Activated T-helper 17 cell treated with anti-CD3 and anti-CD28 coated beads, Interleukin-2, amount 50 U/mL, for 72 hours (primary cell): ENCODE measurements at regions not wholly inside any gene's neighbourhood (a gene's known extent, or its start where the extent isn't known, plus 50 kb on each side); places are given as distances from the start of the nearest gene placed in this dataset.
"Not testable (repeated sequence)": the region's sequence is repeated elsewhere in the genome, so short reads cannot be mapped to it uniquely, and the experiment has no call there.

Experiments used
- ATAC-seq: fragments of 150-1000 bp; cut with Tn5 transposase; replicated peaks from 2 replicates; pipeline ENCODE4 v1.10.0; 2021; ENCODE audit warnings: mild to moderate bottlenecking, moderate library complexity
- H3K27ac Mint-ChIP-seq: one replicate; pipeline ENCODE4 v1.8.0; 2022; ENCODE audit warnings: mixed read lengths
- H3K27me3 Mint-ChIP-seq: one replicate; pipeline ENCODE4 v1.8.0; 2022; ENCODE audit warnings: mixed read lengths
- H3K36me3 Mint-ChIP-seq: one replicate; pipeline ENCODE4 v1.8.0; 2022; ENCODE audit warnings: low read depth, mild to moderate bottlenecking, mixed read lengths
- H3K4me1 Mint-ChIP-seq: one replicate; pipeline ENCODE4 v1.8.0; 2022; ENCODE audit warnings: mixed read lengths
- H3K4me3 Mint-ChIP-seq: one replicate; pipeline ENCODE4 v1.8.0; 2022; ENCODE audit warnings: mild to moderate bottlenecking, mixed read lengths
- H3K9me3 Mint-ChIP-seq: one replicate; pipeline ENCODE4 v1.8.0; 2022; ENCODE audit warnings: mixed read lengths

DNA sequence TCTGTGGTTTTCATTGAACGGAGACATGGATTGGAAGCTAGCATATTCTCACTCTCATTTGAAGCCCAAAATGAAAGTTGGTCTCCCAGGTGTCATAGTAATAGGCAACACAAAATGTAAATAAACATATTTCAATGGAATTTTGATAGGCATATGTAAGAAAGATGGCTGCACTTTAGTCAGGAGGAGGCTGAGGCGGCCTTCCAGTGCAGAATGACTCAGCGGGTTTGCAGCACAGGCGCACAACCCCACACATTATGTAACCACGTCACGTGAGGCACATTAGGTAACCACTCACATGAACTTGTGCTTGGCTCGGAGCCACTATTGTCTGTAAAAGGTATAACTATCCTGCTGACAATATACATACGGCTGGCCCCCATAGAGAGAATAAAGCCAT is 381.7 kb downstream of the GPAT3 start:
- H3K9me3 Mint-ChIP-seq, result no peaks in the 10 kb centered on the region
- ATAC-seq, result no peak
- H3K27ac Mint-ChIP-seq, result no peak overlapping the region
- H3K36me3 Mint-ChIP-seq, result no peaks in the 10 kb centered on the region
- no peaks in the 10 kb centered on the region for H3K4me1 Mint-ChIP-seq
- H3K27me3 Mint-ChIP-seq, result peaks cover 5% of the 10 kb centered on the region
- no peak overlapping the region for H3K4me3 Mint-ChIP-seq

DNA sequence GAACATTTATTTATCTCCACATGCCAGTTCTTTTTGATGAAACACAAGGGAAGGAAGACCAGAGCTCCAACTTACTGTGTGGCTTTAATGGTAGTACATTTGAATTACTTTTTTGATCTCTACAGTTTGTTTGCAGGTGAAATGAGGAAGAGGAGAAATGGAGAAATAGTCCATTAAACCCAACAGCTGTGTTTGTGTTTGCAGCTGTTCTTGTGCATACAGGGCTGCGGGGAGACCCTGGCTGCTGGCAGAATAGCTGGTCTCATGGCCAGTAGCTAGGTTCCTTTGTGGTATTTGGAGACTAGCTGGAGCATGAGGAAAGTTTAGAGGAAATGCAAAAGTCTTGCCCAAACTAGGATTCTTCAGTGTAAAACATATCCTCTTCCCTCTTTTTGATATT is 374.8 kb downstream of the GPAT3 start:
- Mint-ChIP-seq H3K4me1 (no peaks in the 10 kb centered on the region), H3K9me3 (no peaks in the 10 kb centered on the region), H3K27ac (no peak overlapping the region), H3K4me3 (no peak overlapping the region), H3K36me3 (no peaks in the 10 kb centered on the region), H3K27me3 (peaks cover 8% of the 10 kb centered on the region)
- ATAC-seq, result no peak

DNA sequence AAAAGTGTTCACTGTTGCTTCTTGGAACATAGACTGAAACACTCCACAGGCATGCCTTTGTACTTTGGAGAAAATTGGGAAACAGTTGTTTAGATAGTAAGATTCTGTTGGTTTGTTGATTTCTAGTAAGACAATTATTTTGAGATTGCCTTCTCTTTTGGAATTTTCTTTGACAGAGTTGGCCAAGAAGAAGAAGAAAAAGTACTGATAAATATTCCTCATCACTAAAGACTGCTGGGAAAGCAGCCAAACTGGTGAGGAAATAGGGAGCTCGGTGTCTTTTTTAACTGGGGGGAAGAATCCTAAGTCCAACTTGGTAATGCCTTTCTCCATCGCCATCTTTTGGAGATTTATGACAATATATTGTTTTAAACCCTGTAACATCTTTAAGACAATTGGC is 370.7 kb downstream of the GPAT3 start:
- no peak for ATAC-seq
- Mint-ChIP-seq H3K4me3 (no peak overlapping the region), H3K9me3 (no peaks in the 10 kb centered on the region), H3K27ac (no peak overlapping the region), H3K36me3 (no peaks in the 10 kb centered on the region), H3K27me3 (peaks cover 8% of the 10 kb centered on the region), H3K4me1 (no peaks in the 10 kb centered on the region)

DNA sequence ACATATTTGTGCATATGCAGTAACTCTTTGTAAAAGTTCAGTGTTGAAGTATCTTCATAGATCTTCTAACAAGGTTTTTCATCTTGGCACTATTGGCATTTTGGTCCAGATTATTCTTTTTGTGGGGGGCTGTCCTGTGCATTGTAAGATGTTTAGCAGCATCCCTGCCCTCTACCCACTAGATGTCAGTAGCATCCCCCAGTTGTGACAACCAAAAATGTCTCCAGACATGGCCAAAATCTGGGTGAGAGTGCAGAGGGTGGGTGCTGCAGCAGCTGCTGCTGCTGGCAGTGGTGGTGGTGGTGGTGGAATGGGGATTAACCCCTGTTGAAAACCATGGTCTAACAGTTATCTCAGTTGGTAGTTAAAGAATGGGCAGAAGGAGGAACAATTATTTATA is 370.0 kb downstream of the GPAT3 start:
- no peaks in the 10 kb centered on the region for H3K4me1 Mint-ChIP-seq
- no peak overlapping the region for H3K27ac Mint-ChIP-seq
- no peak overlapping the region for H3K4me3 Mint-ChIP-seq
- H3K36me3 Mint-ChIP-seq, result no peaks in the 10 kb centered on the region
- no peak for ATAC-seq
- no peaks in the 10 kb centered on the region for H3K9me3 Mint-ChIP-seq
- peaks cover 8% of the 10 kb centered on the region for H3K27me3 Mint-ChIP-seq

DNA sequence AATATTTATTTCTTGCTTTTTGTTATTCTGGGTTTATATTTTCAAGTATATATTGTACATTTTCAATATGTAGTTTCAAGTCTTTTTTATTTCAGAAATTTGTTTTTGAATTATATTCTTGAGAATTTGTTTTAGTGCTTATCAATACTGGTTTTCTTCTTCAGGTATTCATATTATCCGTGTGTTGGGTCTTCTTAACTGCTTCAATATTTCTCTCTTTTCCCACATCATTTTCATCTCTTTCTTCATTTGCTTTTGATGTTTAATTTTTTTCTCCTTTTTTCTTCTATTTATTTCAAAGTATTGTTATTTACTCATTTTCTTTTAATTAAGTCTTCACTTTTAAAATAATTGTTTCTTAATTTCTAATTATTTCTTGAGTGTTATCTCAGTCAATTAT is 367.8 kb downstream of the GPAT3 start:
- H3K27me3 Mint-ChIP-seq, H3K27ac Mint-ChIP-seq, H3K36me3 Mint-ChIP-seq, H3K4me1 Mint-ChIP-seq, H3K4me3 Mint-ChIP-seq, ATAC-seq, H3K9me3 Mint-ChIP-seq: not testable (repeated sequence)

DNA sequence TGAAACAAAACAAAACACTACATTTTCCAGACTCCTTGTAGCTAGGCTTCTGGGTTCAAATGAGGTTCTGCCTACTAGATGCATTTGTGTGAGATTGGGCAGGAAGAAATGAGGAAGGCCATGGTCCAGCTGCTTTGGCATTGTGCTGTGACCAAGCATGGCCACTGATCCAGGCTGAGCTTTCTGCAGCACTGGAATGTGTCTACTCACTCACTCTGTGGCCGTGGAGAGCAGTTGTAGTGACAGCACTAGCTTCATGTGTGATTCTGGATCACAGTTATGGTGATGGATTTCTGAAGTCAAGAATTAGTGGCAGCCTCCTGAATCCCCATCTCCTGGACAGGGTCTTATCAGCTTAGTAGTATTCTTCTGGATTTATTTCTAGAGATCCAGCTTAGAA is 358.9 kb downstream of the GPAT3 start:
- no peak for ATAC-seq
- no peak overlapping the region for H3K27ac Mint-ChIP-seq
- no peaks in the 10 kb centered on the region for H3K9me3 Mint-ChIP-seq

DNA sequence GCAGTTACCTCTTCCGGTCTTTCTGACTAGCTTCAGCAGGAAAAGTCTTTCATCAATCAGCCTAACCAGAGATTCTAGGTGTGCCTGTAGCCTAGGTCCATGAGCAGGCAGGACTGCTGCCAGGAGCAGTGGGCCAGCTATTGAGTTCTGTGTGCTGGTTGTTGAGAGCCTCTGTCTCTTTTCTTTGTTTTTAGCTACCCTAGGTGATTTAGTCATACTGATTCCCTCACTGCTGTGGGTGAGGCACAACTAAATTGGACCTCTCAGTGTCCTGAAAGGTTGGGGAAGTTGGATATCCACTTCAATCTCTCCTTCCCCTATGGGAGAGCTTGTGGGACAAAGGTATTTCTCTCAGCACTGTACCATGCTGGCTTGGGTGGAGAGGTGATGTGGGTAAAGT is 354.9 kb downstream of the GPAT3 start:
- H3K4me3 Mint-ChIP-seq, result no peak overlapping the region
- H3K9me3 Mint-ChIP-seq, result no peaks in the 10 kb centered on the region
- ATAC-seq, result no peak
- H3K4me1 Mint-ChIP-seq, result no peaks in the 10 kb centered on the region
- H3K27ac Mint-ChIP-seq, result no peak overlapping the region
- peaks cover 11% of the 10 kb centered on the region for H3K27me3 Mint-ChIP-seq
- H3K36me3 Mint-ChIP-seq, result no peaks in the 10 kb centered on the region

More for the DNA sequence above, 358.9 kb downstream of the GPAT3 start:
- Mint-ChIP-seq H3K36me3 (no peaks in the 10 kb centered on the region), H3K27me3 (peaks cover 16% of the 10 kb centered on the region), H3K4me1 (no peaks in the 10 kb centered on the region), H3K4me3 (no peak overlapping the region)

DNA sequence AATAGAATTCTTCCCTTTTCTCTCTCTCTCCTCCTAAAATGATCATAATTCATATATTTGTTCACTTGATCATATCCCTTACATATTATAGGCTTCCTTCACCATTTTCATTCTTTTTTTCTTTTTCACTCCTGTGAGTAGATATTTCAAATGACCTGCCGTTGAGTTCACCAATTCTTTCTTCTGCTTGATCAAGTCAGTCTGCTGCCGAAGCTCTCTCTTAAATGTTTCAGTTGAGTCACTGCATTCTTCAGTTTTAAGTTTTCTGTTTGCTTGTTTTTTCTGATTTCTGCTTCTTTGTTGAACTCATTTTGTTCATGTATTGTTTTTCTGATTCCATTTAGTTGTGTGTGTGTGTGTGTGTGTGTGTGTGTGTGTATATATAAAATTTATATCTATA is 354.3 kb downstream of the GPAT3 start:
- ATAC-seq, result no peak
- Mint-ChIP-seq H3K27me3 (peaks cover 11% of the 10 kb centered on the region), H3K27ac (no peak overlapping the region), H3K36me3 (no peaks in the 10 kb centered on the region), H3K9me3 (no peaks in the 10 kb centered on the region), H3K4me1 (no peaks in the 10 kb centered on the region), H3K4me3 (no peak overlapping the region)

DNA sequence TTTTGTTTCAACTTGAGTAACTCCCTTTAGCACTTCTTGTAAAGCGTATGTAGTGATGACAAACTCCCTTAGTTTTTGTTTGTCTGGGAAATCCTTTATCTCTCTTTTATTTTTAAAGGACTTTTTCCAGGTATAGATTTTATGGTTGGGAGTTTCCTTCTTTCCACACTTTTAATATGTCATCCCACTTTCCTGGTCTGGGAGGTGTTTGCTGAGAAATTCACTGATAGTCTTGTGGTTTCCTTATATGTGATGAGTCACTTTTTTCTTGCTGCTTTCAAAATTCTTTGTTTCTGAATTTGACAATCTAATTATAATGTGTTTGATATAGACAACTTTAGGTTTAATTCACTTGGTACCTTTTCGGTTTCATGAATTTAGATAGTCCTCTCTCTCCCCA is 353.9 kb downstream of the GPAT3 start:
- ATAC-seq, result no peak
- Mint-ChIP-seq H3K36me3 (no peaks in the 10 kb centered on the region), H3K4me3 (no peak overlapping the region), H3K27ac (no peak overlapping the region), H3K27me3 (peaks cover 11% of the 10 kb centered on the region), H3K9me3 (no peaks in the 10 kb centered on the region), H3K4me1 (no peaks in the 10 kb centered on the region)

DNA sequence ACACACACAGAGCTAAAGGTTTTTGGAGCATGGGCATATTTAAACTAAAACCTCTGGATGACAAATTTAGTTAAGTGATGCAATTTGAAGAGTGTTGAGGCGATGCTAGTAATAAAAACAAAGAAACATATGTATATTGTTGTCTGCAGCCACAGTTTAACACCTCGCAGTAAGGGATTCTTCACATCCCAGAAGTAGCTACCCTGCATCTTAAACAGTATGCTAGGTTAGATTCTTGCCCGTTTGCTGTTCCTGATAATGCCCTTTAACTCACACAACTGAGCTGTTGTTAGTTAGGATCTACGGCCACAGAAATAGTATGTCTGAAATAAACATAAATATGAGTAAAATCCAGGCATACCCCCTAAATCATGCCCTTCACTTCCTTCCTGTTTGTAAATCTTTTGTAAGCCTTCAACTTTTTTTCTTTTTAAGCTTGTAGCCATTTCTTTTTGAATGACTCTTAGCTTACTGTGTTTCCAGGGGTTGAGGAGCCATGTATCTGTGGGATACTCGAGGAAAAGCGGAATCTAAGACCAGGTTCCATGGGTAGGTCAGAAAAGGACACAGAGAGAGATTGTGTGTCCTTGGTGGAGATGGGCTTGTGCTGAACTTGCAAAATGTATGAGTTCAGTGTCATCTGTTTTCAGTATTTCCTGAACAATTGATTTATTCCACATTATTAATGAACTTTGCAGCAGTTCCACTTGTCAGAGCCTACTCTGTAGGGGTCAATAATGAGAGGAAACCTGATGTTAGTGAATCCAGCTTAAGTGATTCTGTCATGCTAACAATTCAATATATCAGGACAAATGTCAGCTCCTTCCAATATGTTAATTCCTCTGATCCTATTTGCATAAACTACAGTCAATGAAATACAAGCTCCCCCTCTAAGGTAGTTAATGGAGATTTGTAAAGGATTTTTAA is 349.6 kb downstream of the GPAT3 start:
- Mint-ChIP-seq H3K4me3 (no peak overlapping the region), H3K27ac (no peak overlapping the region), H3K9me3 (no peaks in the 10 kb centered on the region), H3K4me1 (no peaks in the 10 kb centered on the region), H3K27me3 (no peaks in the 10 kb centered on the region), H3K36me3 (no peaks in the 10 kb centered on the region)
- no peak for ATAC-seq

DNA sequence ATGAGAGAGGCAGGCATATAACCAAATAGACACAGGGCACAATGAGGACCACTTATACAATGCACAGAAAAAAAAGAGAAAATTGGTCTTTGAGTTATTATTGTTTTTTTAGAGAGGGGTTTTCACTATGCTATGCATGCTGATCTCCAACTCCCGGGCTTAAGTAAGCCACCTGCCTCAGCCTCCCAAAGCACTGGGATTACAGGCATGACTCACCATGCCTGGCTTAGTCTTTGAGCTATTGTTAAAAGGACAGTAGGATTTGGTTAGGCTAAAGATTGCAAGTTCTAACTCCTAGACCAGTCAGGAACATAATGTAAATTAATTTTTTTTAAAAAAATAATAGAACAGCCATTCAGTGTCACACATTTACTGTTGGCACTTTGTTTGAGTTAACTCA is 340.1 kb downstream of the GPAT3 start:
- Mint-ChIP-seq H3K4me1 (no peaks in the 10 kb centered on the region), H3K9me3 (no peaks in the 10 kb centered on the region), H3K27me3 (no peaks in the 10 kb centered on the region), H3K27ac (no peak overlapping the region), H3K36me3 (no peaks in the 10 kb centered on the region), H3K4me3 (no peak overlapping the region)
- no peak for ATAC-seq

DNA sequence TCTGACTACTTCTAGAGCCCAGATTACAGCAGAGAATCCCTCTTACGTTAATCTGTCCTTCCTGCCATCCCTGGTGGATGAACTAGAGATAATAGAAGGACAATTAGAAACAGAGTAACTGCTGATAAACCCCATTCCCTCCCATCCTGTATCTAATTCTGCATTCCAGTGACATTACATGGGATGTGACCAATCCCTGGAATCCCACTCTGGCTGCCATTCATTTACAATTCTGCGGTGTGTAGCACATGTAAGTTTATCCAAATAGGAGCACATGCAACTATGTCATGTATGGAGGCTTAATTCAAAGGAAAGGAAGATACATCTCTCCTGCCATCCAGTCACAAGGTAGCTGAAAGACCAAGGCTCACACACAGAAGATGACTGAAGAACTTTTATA is 339.5 kb downstream of the GPAT3 start:
- no peak overlapping the region for H3K27ac Mint-ChIP-seq
- H3K4me3 Mint-ChIP-seq, result no peak overlapping the region
- ATAC-seq, result no peak
- H3K36me3 Mint-ChIP-seq, result no peaks in the 10 kb centered on the region
- no peaks in the 10 kb centered on the region for H3K27me3 Mint-ChIP-seq
- H3K4me1 Mint-ChIP-seq, result no peaks in the 10 kb centered on the region
- H3K9me3 Mint-ChIP-seq, result no peaks in the 10 kb centered on the region

DNA sequence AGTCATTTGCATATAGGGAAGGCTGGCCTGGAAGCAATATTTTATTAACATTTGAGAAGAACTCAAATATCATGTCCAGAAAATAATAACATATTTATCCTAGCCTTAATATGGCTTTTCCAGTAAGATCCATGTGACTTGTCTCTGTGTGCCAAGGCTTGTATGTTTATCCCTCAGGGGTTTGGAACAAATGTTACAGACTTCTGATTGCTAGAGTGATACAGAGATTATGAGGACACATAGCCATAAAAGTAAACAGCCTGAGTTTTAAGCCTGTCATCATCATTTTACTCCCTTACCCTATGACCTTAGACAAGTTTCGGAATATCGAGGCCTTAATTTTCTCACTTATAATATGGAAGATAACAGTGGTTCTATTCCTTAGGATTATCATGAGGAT is 338.1 kb downstream of the GPAT3 start:
- Mint-ChIP-seq H3K36me3 (no peaks in the 10 kb centered on the region), H3K9me3 (no peaks in the 10 kb centered on the region), H3K4me1 (no peaks in the 10 kb centered on the region), H3K4me3 (no peak overlapping the region), H3K27ac (no peak overlapping the region), H3K27me3 (no peaks in the 10 kb centered on the region)
- no peak for ATAC-seq

DNA sequence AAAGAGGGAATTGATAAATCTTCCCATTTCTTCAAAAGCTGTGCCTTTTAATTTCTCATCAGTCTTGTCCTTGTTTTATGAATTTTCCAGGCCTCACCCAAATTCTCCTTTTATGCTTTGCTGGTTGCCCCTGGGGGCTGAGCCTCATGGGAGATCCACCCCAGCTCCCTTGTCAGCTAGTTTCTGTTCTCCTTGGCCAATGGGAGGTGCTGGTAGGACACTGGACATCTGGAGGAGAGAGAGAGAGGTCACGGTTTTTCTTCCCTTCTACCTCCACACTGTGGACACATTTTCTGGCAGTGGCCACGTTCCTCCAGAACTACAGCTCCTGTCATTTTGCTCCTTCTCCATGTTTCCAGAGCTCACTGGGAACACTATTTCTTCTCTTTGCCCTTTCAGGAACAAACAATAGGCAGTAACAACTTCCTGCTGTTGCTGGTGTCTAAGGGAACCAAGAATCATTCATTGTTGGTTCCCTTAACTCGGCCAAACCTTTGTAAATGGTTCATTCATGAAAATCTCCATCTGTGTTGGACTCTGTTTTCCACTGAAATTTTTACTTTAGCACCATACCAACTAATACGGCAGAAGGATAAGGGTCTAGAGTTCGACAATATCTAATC is 334.5 kb downstream of the GPAT3 start:
- no peaks in the 10 kb centered on the region for H3K9me3 Mint-ChIP-seq
- H3K4me3 Mint-ChIP-seq, result no peak overlapping the region
- no peak overlapping the region for H3K27ac Mint-ChIP-seq
- ATAC-seq, result no peak
- no peaks in the 10 kb centered on the region for H3K36me3 Mint-ChIP-seq
- no peaks in the 10 kb centered on the region for H3K4me1 Mint-ChIP-seq
- no peaks in the 10 kb centered on the region for H3K27me3 Mint-ChIP-seq

DNA sequence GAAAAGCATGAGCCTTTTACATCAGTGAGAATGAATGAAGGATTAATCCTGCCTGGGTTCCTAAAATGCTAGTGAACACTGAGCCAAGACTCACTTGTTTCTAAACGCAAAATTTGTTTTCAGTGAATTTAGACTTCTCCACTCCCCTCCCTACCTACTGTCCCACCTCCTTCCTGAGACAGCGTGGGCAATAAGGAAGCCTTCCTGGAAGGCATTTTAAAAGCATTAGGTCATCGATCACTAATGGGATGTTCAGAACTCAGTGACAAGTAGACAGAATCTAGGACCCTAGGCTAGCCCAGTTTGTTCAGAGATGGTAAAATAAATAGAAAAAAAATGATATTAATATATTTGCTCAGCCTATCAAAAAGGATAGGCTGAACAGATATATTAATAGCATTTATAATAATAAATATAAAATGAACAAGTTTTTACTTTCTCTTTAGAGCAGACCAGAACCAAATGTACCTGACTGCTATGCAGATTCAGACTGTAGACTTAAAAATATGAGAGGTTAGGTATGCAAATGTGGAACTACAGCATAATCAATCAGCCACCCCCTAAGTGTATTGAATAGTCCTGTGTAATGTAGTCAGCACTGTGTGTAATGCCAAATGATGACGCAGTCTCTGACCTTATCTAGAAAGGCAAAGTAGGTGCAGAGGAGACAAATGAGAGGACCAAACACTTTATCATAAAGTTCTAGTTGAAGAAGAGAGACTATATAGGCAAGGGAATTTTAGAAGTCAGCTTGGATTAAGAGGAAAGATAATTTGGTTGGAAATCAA is 331.1 kb downstream of the GPAT3 start:
- H3K4me1 Mint-ChIP-seq, result no peaks in the 10 kb centered on the region
- H3K27me3 Mint-ChIP-seq, result no peaks in the 10 kb centered on the region
- no peaks in the 10 kb centered on the region for H3K36me3 Mint-ChIP-seq
- H3K27ac Mint-ChIP-seq, result no peak overlapping the region
- no peak overlapping the region for H3K4me3 Mint-ChIP-seq
- no peaks in the 10 kb centered on the region for H3K9me3 Mint-ChIP-seq
- no peak for ATAC-seq
